ENCODE measurements at regions not wholly inside any gene's neighbourhood (a gene's known extent, or its start where the extent isn't known, plus 50 kb on each side); places are given as distances from the start of the nearest gene placed in this dataset.

DNA sequence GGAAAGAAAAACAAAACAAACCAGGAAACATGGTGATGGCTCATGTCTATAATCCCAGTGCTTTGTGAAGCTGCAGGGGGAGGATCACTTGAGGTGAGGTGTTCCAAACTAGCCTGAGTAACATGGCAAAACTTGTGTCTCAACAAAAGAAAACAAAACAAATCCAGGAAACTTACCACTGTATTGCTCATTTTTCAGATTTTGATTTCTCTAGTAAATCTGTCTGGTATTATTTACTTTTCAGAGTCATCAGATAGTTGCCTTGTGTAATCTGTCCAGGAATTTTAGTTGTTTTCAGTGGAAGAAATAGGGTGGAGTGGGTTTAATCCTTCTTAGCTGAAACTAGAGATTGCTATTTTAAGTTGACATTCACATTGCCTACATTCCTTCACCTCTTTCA, 91.8 kb upstream of the ALCAM start:
- TF ChIP-seq POLR2A (IDR thresholded peaks at IDR 0.05; ENCODE audit: low read length) (no peak), GATA1 (IDR thresholded peaks at IDR 0.05; ENCODE audit: low read depth, low read length) (no peak)
